Duodenal mucosa (tissue), 2 donors: ENCODE measurements at regions not wholly inside any gene's neighbourhood (a gene's known extent, or its start where the extent isn't known, plus 50 kb on each side); places are given as distances from the start of the nearest gene placed in this dataset.

Source experiments
- H3K27ac ChIP-seq: one replicate; pipeline ENCODE4 v1.7.0; 2013; ENCODE audit warnings: low read depth, low read length
- H3K27me3 ChIP-seq, 2 donors: one replicate each; pipeline ENCODE4 v1.7.0; 2013; ENCODE audit warnings: low read length in 2 of 2, control low read depth in 1 of 2; ENCODE audit not compliant: insufficient read depth in 2 of 2, control insufficient read depth in 1 of 2
- H3K36me3 ChIP-seq, 2 donors: one replicate each; pipeline ENCODE4 v1.7.0; 2013; ENCODE audit warnings: low read length in 2 of 2, control low read depth in 1 of 2; ENCODE audit not compliant: insufficient read depth in 2 of 2, control insufficient read depth in 1 of 2
- H3K4me1 ChIP-seq, 2 donors: one replicate each; pipeline ENCODE4 v1.7.0; 2013; ENCODE audit warnings: low read length in 2 of 2, control low read depth in 1 of 2; ENCODE audit not compliant: insufficient read depth in 2 of 2, control insufficient read depth in 1 of 2
- H3K4me3 ChIP-seq, 2 donors: one replicate each; pipeline ENCODE4 v1.7.0; 2013; ENCODE audit warnings: low read length in 2 of 2, low read depth in 1 of 2
- H3K9ac ChIP-seq, 2 donors: one replicate each; pipeline ENCODE4 v1.7.0; 2013; ENCODE audit warnings: low read length in 2 of 2, low read depth in 1 of 2
- H3K9me3 ChIP-seq, 2 donors: one replicate each; pipeline ENCODE4 v1.7.0; 2013; ENCODE audit warnings: low read length in 2 of 2, control low read depth in 1 of 2; ENCODE audit not compliant: control insufficient read depth in 1 of 2

DNA sequence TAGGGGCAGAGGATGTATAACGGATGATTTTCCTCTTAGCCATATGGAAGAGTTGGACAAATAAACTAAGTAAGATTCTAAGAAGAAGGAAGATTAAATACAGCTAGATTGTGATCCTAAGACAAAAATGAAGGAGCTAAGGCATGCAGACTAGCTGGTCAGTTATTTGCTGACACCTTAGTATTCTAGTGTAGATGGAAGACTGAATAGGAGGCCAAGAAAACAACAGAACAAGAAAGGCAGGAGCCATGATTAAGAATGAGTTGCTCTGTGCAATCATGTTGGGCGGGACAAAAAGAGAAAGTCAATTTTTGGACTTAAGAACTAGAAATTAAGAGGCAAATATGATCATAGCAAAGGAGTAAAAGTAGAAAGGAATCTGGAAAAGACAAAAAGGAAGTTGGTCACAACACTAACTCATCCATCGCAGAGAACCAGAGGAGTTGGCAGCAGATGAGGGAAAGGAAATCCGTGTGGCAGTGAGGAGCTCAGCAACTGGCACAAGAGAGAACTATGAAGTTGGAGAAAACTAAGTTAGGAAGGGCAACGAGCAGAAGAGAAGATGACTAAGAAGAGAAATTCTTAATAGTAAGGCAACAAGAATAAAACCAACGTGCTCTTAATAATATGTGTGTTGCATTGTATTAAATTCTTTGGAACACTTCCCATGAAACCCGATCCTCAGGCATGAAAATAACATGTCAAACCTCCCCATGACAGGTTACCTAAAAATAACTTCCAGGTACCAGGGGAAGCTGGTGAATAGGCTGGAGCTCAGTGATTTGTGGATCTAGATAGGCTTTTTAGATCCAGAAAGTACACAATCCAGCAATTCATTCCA lies 234.4 kb downstream of the LTN1 start:
- Histone ChIP-seq H3K9me3 (no peaks in the 10 kb centered on the region), H3K9ac (no peak overlapping the region), H3K4me3 (no peak overlapping the region), H3K36me3 (no peaks in the 10 kb centered on the region), H3K4me1 (no peaks in the 10 kb centered on the region), H3K27me3 (no peaks in the 10 kb centered on the region), H3K27ac (no peak overlapping the region)

DNA sequence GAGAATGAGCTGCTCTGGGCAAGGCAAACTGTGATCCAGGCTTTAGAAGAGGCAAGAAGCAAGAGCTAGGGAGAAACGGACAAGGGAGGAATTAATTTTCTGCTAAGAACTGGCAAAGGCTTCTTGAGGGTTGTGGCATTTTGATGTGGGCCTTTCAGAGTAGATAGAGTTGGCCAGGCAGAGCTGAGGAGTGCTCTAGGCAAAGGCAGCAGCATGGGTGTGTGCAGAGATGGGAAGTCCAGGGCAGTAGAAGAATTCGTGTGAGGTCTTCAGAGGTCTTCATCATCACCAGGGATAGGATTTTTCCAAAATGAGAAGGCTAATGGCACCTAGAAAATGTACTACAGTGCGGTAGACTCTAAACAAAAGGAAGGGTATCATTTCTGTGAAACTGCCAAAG lies 237.8 kb downstream of the LTN1 start:
- H3K9ac ChIP-seq, result no peak overlapping the region
- no peaks in the 10 kb centered on the region for H3K9me3 ChIP-seq
- no peaks in the 10 kb centered on the region for H3K4me1 ChIP-seq
- H3K36me3 ChIP-seq, result no peaks in the 10 kb centered on the region
- no peak overlapping the region for H3K4me3 ChIP-seq
- no peaks in the 10 kb centered on the region for H3K27me3 ChIP-seq
- H3K27ac ChIP-seq, result no peak overlapping the region

GRCh38 chr21:28754127-28754611 lies 238.5 kb downstream of the LTN1 start:
- Histone ChIP-seq H3K27ac (no peak overlapping the region), H3K27me3 (no peaks in the 10 kb centered on the region), H3K9me3 (no peaks in the 10 kb centered on the region), H3K4me1 (no peaks in the 10 kb centered on the region), H3K36me3 (no peaks in the 10 kb centered on the region), H3K9ac (no peak overlapping the region), H3K4me3 (no peak overlapping the region)

- H3K36me3 ChIP-seq, result no peaks in the 10 kb centered on the region
- H3K27ac ChIP-seq, result no peak overlapping the region
- no peaks in the 10 kb centered on the region for H3K9me3 ChIP-seq
- H3K4me1 ChIP-seq, result no peaks in the 10 kb centered on the region
- no peak overlapping the region for H3K9ac ChIP-seq
- no peak overlapping the region for H3K4me3 ChIP-seq
- no peaks in the 10 kb centered on the region for H3K27me3 ChIP-seq
Observed at GRCh38 chr21:28752131-28752530, 240.5 kb downstream of the LTN1 start.

GRCh38 chr21:28751176-28751575 lies 241.5 kb downstream of the LTN1 start:
- Histone ChIP-seq H3K9ac (no peak overlapping the region), H3K27me3 (no peaks in the 10 kb centered on the region), H3K36me3 (no peaks in the 10 kb centered on the region), H3K4me3 (no peak overlapping the region), H3K27ac (no peak overlapping the region), H3K4me1 (no peaks in the 10 kb centered on the region), H3K9me3 (no peaks in the 10 kb centered on the region)

GRCh38 chr21:28750565-28750964 lies 242.1 kb downstream of the LTN1 start:
- H3K27me3 ChIP-seq, result no peaks in the 10 kb centered on the region
- H3K27ac ChIP-seq, result no peak overlapping the region
- peaks cover 0 to under 1% of the 10 kb centered on the region in 2 donors for H3K4me1 ChIP-seq

DNA sequence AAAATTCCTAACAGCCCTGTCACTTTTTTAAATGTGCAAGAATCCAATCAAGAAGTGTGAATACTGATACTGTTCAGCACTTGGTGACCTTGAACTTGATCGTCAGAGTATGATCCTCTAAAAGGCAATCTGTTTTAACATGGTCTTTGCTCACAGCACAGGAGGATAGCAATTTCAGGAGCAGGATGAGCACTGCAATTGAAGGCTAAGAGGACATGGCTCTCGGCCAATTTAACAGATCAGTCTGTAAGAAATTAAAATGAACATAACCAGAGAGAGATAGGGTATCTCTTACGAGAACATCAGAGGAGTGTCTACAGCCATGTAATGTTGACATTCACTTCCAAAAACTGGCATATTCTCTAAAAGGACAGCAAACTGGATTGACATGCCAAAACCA lies 243.1 kb downstream of the LTN1 start:
- Histone ChIP-seq H3K27ac (no peak overlapping the region), H3K4me1 (peaks cover 0 to 5% of the 10 kb centered on the region in 2 donors), H3K9ac (no peak overlapping the region)

More at GRCh38 chr21:28750565-28750964, 242.1 kb downstream of the LTN1 start:
- Histone ChIP-seq H3K36me3 (no peaks in the 10 kb centered on the region), H3K4me3 (no peak overlapping the region), H3K9ac (no peak overlapping the region), H3K9me3 (no peaks in the 10 kb centered on the region)

GRCh38 chr21:28747464-28747863 lies 245.2 kb downstream of the LTN1 start:
- H3K4me1 ChIP-seq, result peaks cover 0 to 5% of the 10 kb centered on the region in 2 donors
- H3K9ac ChIP-seq, result no peak overlapping the region
- no peak overlapping the region for H3K4me3 ChIP-seq
- no peaks in the 10 kb centered on the region for H3K9me3 ChIP-seq
- no peaks in the 10 kb centered on the region for H3K27me3 ChIP-seq
- H3K27ac ChIP-seq, result no peak overlapping the region
- no peaks in the 10 kb centered on the region for H3K36me3 ChIP-seq

More for the DNA sequence above, 243.1 kb downstream of the LTN1 start:
- no peaks in the 10 kb centered on the region for H3K9me3 ChIP-seq
- H3K36me3 ChIP-seq, result no peaks in the 10 kb centered on the region
- H3K4me3 ChIP-seq, result no peak overlapping the region
- H3K27me3 ChIP-seq, result no peaks in the 10 kb centered on the region

DNA sequence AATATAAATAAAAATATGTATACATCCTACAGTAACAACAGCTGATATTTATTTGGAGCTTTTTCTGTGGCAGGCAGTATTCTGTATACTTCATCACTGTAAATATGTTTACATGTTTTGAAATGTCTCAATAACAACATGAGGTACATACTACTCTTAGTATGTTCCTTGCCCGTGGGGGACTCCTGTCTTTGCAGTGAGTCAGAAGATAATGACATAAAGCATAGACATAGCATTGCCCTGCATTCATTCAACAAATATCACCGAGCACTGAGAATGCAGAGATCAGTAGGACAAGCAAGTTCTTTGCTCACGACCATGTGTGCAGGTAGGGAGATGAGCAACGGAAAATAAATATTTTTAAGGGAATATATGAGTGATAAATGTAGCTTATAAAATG lies 246.5 kb downstream of the LTN1 start:
- Histone ChIP-seq H3K27ac (no peak overlapping the region), H3K27me3 (no peaks in the 10 kb centered on the region), H3K4me1 (peaks cover 0 to 5% of the 10 kb centered on the region in 2 donors), H3K4me3 (no peak overlapping the region), H3K36me3 (no peaks in the 10 kb centered on the region), H3K9ac (no peak overlapping the region), H3K9me3 (no peaks in the 10 kb centered on the region)

DNA sequence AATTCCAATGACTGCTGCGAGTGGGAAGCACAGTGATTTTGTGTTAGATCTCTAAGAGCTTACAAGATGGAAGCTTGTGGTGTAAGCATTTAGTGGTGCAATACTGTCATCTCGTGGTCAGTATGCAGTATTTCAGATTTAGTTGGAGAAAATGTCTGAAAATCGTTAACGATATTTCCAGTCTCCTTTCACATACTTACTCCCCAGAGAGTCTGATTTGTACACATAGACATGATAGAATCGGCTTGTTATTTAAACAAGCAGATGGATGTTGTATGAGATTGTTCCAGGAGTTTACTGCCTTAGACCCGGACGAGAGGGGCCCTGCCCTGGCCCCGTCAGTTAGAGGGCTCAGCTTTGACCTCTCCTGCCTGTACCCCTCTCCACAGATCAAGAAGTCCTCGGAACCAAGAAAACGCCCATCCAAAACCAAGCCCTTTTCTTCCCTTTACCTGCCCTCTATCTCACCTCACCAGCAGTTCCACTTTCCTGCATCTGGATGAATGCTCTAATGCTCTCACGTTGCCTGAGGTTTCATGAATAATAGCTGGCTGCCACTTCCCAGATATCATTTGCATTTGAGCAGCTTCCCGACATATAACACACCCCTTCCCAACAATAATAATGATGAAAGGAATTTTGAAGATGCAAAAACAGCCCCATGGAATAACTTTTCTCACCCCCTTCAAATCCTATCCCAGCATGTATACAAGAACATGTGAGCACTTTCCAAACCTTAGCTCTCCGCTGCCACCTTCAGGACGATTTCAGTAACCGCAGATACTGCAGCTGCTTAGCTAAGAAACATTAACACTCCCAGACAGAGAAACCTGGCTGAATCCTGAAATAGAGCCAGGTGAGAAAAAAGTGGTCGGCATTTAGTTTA lies 247.3 kb downstream of the LTN1 start:
- peak overlapping the region; percentile 52 to 59 for H3K9ac ChIP-seq
- no peaks in the 10 kb centered on the region for H3K9me3 ChIP-seq
- peak overlapping the region; percentile 76 to 77 for H3K4me3 ChIP-seq
- peaks cover 0 to 5% of the 10 kb centered on the region in 2 donors for H3K4me1 ChIP-seq
- H3K27ac ChIP-seq, result no peak overlapping the region
- H3K36me3 ChIP-seq, result no peaks in the 10 kb centered on the region
- H3K27me3 ChIP-seq, result no peaks in the 10 kb centered on the region
